HL-60 (cell line): ENCODE measurements at regions not wholly inside any gene's neighbourhood (a gene's known extent, or its start where the extent isn't known, plus 50 kb on each side); places are given as distances from the start of the nearest gene placed in this dataset.
"Not testable (repeated sequence)": the region's sequence is repeated elsewhere in the genome, so short reads cannot be mapped to it uniquely, and the experiment has no call there.

Experiments
- DNase-seq, 2 experiments: peaks; one replicate each; pipeline ENCODE4 v3.0.0-alpha.2; 2010 to 2020; ENCODE audit warnings: low read depth in 1 of 2, low spot score in 1 of 2
- H3K27ac ChIP-seq: fragments of 250-450 bp; sonication (Bioruptor Pico); replicated peaks from 2 replicates; pipeline ENCODE4 v1.5.1; 2020; ENCODE audit warnings: mild to moderate bottlenecking, moderate library complexity
- H3K27me3 ChIP-seq: fragments of 250-450 bp; sonication (Bioruptor Pico); 2 replicates; pipeline ENCODE4 v1.5.1; 2021; ENCODE audit warnings: mild to moderate bottlenecking, moderate library complexity; ENCODE audit not compliant: insufficient read depth, poor library complexity, severe bottlenecking
- H3K4me3 ChIP-seq: replicated peaks from 2 replicates; pipeline ENCODE4 v1.5.1; 2011; ENCODE audit warnings: mild to moderate bottlenecking, control low read depth, low read length; ENCODE audit not compliant: insufficient read depth
- GABPA ChIP-seq: IDR thresholded peaks from 2 replicates; pipeline ENCODE4 v1.6.1; 2012; ENCODE audit warnings: low read depth
- POLR2AphosphoS5 ChIP-seq: IDR thresholded peaks from 2 replicates; pipeline ENCODE4 v1.6.1; 2012; ENCODE audit warnings: low read depth
- SPI1 ChIP-seq: IDR thresholded peaks from 2 replicates; pipeline ENCODE4 v1.6.1; 2012; ENCODE audit warnings: low read depth, mild to moderate bottlenecking, borderline replicate concordance
- TF ChIP-seq, protein P1 (sequence below): IDR thresholded peaks from one replicate; pipeline ENCODE4 v1.5.1; 2011; ENCODE audit warnings: low read length, control low read depth, inconsistent platforms; ENCODE audit not compliant: insufficient read depth
- TF ChIP-seq, protein P2 (sequence below): IDR thresholded peaks from 2 replicates; pipeline ENCODE4 v1.6.1; 2012; ENCODE audit warnings: low read depth; ENCODE audit not compliant: insufficient replicate concordance

DNA sequence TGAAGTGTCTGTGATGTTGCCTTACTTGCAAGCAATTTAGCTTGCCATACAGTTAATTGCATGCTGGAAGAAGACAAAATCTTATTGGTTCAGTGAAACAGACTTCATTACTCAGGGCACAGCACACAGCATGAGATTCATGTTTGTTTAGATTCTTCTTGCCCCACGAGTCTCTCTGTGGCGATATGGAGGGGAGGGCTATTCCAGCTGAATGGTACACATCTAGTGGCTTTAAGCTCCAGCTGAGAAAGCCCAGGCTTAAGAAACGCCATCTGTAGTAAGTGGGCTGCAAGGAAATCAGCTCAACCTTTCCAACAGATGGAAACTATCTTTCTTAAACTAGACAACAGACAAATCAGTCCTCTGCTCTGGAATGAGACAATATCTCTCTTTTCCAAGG, 1022.0 kb downstream of the NCAM2 start:
- TF ChIP-seq, protein P1, sequence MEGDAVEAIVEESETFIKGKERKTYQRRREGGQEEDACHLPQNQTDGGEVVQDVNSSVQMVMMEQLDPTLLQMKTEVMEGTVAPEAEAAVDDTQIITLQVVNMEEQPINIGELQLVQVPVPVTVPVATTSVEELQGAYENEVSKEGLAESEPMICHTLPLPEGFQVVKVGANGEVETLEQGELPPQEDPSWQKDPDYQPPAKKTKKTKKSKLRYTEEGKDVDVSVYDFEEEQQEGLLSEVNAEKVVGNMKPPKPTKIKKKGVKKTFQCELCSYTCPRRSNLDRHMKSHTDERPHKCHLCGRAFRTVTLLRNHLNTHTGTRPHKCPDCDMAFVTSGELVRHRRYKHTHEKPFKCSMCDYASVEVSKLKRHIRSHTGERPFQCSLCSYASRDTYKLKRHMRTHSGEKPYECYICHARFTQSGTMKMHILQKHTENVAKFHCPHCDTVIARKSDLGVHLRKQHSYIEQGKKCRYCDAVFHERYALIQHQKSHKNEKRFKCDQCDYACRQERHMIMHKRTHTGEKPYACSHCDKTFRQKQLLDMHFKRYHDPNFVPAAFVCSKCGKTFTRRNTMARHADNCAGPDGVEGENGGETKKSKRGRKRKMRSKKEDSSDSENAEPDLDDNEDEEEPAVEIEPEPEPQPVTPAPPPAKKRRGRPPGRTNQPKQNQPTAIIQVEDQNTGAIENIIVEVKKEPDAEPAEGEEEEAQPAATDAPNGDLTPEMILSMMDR: no peak
- TF ChIP-seq SPI1: no peak
- TF ChIP-seq POLR2AphosphoS5: no peak
- TF ChIP-seq GABPA: no peak
- TF ChIP-seq, protein P2, sequence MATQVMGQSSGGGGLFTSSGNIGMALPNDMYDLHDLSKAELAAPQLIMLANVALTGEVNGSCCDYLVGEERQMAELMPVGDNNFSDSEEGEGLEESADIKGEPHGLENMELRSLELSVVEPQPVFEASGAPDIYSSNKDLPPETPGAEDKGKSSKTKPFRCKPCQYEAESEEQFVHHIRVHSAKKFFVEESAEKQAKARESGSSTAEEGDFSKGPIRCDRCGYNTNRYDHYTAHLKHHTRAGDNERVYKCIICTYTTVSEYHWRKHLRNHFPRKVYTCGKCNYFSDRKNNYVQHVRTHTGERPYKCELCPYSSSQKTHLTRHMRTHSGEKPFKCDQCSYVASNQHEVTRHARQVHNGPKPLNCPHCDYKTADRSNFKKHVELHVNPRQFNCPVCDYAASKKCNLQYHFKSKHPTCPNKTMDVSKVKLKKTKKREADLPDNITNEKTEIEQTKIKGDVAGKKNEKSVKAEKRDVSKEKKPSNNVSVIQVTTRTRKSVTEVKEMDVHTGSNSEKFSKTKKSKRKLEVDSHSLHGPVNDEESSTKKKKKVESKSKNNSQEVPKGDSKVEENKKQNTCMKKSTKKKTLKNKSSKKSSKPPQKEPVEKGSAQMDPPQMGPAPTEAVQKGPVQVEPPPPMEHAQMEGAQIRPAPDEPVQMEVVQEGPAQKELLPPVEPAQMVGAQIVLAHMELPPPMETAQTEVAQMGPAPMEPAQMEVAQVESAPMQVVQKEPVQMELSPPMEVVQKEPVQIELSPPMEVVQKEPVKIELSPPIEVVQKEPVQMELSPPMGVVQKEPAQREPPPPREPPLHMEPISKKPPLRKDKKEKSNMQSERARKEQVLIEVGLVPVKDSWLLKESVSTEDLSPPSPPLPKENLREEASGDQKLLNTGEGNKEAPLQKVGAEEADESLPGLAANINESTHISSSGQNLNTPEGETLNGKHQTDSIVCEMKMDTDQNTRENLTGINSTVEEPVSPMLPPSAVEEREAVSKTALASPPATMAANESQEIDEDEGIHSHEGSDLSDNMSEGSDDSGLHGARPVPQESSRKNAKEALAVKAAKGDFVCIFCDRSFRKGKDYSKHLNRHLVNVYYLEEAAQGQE: no peak
- no peak overlapping the region for H3K4me3 ChIP-seq
- no peaks in the 10 kb centered on the region for H3K27me3 ChIP-seq
- no peak overlapping the region for H3K27ac ChIP-seq
- DNase-seq: no peak

DNA sequence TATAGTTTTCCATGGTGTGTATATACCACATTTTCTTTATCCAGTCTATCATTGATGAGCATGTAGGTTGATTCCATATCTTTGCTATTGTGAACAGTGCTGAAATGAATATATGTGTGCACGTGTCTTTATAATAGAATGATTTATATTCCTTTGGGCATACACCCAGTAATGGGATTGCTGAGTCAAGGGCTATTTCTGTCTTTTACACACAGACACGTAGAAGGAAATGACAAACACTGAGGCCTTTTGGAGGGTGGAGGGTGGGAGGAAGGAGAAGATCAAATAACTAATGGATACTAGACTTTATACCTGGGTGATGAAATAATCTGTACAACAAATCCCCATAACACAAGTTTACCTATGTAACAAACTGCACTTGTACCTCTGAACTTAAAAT, 1025.7 kb downstream of the NCAM2 start:
- not testable (repeated sequence) for H3K27me3 ChIP-seq, H3K4me3 ChIP-seq, H3K27ac ChIP-seq, DNase-seq

DNA sequence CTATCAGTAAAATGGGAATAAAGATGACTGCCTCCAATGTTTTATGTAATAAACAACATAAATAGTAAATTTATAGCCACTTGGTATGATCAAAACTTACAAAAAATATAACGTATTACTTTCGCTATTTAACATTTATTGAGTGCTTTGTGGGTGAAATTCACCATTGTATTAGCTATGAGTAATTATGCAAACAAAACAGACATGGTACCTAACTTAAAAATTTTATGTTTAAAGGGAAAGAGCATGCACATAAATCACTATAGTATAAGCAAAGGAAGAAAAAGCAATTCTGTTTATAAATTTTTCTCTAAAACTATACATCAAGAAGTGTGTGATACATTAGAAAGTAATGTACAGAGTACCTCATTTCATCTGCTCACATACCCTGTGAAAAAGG, 1046.2 kb downstream of the NCAM2 start:
- DNase-seq: no peak
- Histone ChIP-seq H3K27me3 (no peaks in the 10 kb centered on the region), H3K27ac (no peak overlapping the region), H3K4me3 (no peak overlapping the region)
- TF ChIP-seq POLR2AphosphoS5 (no peak), GABPA (no peak), SPI1 (no peak)
- TF ChIP-seq, protein P1: no peak
- TF ChIP-seq, protein P2: no peak

DNA sequence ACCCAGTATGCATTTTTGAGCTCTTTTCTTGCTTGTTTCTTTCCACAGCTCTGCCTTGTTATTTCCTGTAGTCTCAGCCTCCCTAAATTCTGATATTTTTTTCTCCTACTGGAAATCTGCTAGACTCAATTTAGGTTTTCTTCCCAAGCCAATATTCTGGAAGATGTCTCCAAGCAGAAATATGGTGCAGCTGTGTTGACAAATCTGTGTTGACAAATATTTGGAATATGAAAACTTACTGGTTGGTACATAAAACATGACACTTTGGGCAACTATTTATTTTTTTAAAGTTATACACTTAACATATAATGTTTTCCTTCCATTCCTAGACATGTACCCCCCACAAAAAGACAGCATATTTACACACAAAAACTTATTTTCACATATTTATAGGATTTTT, 1048.4 kb downstream of the NCAM2 start:
- no peak overlapping the region for H3K4me3 ChIP-seq
- TF ChIP-seq, protein P1: no peak
- TF ChIP-seq GABPA (no peak), SPI1 (no peak), POLR2AphosphoS5 (no peak)
- TF ChIP-seq, protein P2: no peak
- no peaks in the 10 kb centered on the region for H3K27me3 ChIP-seq
- H3K27ac ChIP-seq: no peak overlapping the region
- no peak for DNase-seq
